Peyer's patch (tissue), 4 donors: ENCODE measurements at regions not wholly inside any gene's neighbourhood (a gene's known extent, or its start where the extent isn't known, plus 50 kb on each side); places are given as distances from the start of the nearest gene placed in this dataset.
A peak's percentile ranks its signal among the peaks of the same experiment; 100 is the strongest.

ENCODE experiments used
- DNase-seq, 3 donors: peaks; one replicate each; pipeline ENCODE4 v3.0.0-alpha.2; 2017 to 2019
- H3K27ac ChIP-seq, 4 donors: fragments of 200-600 bp; sonication (generic); one replicate each; pipeline ENCODE4 v1.5.1; 2016 to 2019
- H3K27me3 ChIP-seq, 2 donors: fragments of 200-600 bp; sonication (generic); one replicate each; pipeline ENCODE4 v1.5.1; 2019
- H3K36me3 ChIP-seq, 3 donors: fragments of 200-600 bp; sonication (generic); one replicate each; pipeline ENCODE4 v1.5.1; 2016 to 2019
- H3K4me1 ChIP-seq, 4 donors: fragments of 200-600 bp; sonication (generic); one replicate each; pipeline ENCODE4 v1.5.1; 2016 to 2019
- H3K4me3 ChIP-seq, 4 donors: fragments of 200-600 bp; sonication (generic); 1 replicate in 3 of 4; 2 replicates in 1 of 4; pipeline ENCODE4 v1.5.1; 2016 to 2019; ENCODE audit warnings: mild to moderate bottlenecking in 1 of 4
- H3K9me3 ChIP-seq, 4 donors: fragments of 200-600 bp; sonication (generic); one replicate each; pipeline ENCODE4 v1.5.1; 2016 to 2019; ENCODE audit warnings: mild to moderate bottlenecking in 1 of 4
- POLR2A ChIP-seq, 2 donors: fragments of 450-650 bp; IDR thresholded peaks; one replicate each; pipeline ENCODE4 v1.5.1; 2017; ENCODE audit warnings: antibody characterized with exemption in 2 of 2, mild to moderate bottlenecking in 2 of 2, moderate library complexity in 2 of 2
- TF ChIP-seq, protein P1 (sequence below), 6 experiments: fragments of 450-650 bp in 4 of 6; fragments of 200-600 bp in 2 of 6; sonication (generic) in 1 of 6; IDR thresholded peaks; one replicate each; pipeline ENCODE4 v1.5.1; 2017 to 2019; ENCODE audit warnings: antibody characterized with exemption in 6 of 6, mild to moderate bottlenecking in 3 of 6, moderate library complexity in 1 of 6

GRCh38 chr1:181396171-181396670 is 87.1 kb upstream of the CACNA1E start:
- peak in 2 of 3 donors; percentile 46 to 71 for DNase-seq
- Histone ChIP-seq H3K4me1 (no peaks in the 10 kb centered on the region), H3K27ac (peak overlapping the region in 2 of 4 donors; percentile 35 to 58), H3K36me3 (no peaks in the 10 kb centered on the region), H3K27me3 (no peaks in the 10 kb centered on the region), H3K9me3 (no peaks in the 10 kb centered on the region), H3K4me3 (no peak overlapping the region)
- no peak for TF ChIP-seq POLR2A (IDR thresholded peaks at IDR 0.05)
- TF ChIP-seq, protein P1, sequence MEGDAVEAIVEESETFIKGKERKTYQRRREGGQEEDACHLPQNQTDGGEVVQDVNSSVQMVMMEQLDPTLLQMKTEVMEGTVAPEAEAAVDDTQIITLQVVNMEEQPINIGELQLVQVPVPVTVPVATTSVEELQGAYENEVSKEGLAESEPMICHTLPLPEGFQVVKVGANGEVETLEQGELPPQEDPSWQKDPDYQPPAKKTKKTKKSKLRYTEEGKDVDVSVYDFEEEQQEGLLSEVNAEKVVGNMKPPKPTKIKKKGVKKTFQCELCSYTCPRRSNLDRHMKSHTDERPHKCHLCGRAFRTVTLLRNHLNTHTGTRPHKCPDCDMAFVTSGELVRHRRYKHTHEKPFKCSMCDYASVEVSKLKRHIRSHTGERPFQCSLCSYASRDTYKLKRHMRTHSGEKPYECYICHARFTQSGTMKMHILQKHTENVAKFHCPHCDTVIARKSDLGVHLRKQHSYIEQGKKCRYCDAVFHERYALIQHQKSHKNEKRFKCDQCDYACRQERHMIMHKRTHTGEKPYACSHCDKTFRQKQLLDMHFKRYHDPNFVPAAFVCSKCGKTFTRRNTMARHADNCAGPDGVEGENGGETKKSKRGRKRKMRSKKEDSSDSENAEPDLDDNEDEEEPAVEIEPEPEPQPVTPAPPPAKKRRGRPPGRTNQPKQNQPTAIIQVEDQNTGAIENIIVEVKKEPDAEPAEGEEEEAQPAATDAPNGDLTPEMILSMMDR (IDR thresholded peaks at IDR 0.05) = no peak

GRCh38 chr1:181396811-181397210 is 86.5 kb upstream of the CACNA1E start:
- Histone ChIP-seq H3K36me3 (no peaks in the 10 kb centered on the region), H3K27ac (peak overlapping the region in 3 of 4 donors; percentile 13 to 53 (median 19)), H3K4me1 (no peaks in the 10 kb centered on the region), H3K4me3 (no peak overlapping the region), H3K9me3 (no peaks in the 10 kb centered on the region), H3K27me3 (no peaks in the 10 kb centered on the region)
- TF ChIP-seq, protein P1 (IDR thresholded peaks at IDR 0.05) = no peak
- TF ChIP-seq POLR2A (IDR thresholded peaks at IDR 0.05) = no peak
- DNase-seq = no peak

DNA sequence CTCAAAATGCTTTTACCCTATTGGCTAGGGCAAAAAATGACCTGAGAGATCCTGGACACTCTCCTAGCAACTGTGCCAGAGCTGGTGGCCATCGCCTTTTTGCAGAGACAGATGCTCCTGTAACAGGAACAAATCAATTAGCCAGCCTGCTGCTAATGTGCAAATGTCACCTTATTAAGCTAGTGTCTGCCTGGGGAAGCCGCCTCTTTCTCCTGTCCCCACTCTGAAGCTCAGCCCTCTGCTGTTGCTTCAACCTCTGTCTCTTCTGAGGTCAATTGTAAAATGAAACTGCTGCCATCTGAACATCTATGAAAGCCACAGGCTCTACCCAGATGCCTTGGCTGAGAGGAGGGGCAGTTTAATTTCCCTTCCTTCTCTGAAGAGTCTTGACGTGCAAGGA is 85.5 kb upstream of the CACNA1E start:
- TF ChIP-seq POLR2A (IDR thresholded peaks at IDR 0.05) = no peak
- TF ChIP-seq, protein P1 (IDR thresholded peaks at IDR 0.05) = no peak
- Histone ChIP-seq H3K27me3 (no peaks in the 10 kb centered on the region), H3K27ac (peak overlapping the region in 2 of 4 donors; percentile 19 to 53), H3K36me3 (no peaks in the 10 kb centered on the region), H3K4me3 (no peak overlapping the region), H3K4me1 (no peaks in the 10 kb centered on the region), H3K9me3 (no peaks in the 10 kb centered on the region)
- DNase-seq = peak in 1 of 3 donors; percentile 18

GRCh38 chr1:181398544-181398943 is 84.8 kb upstream of the CACNA1E start:
- Histone ChIP-seq H3K9me3 (no peaks in the 10 kb centered on the region), H3K27ac (peak overlapping the region in 1 of 4 donors; percentile 53), H3K27me3 (no peaks in the 10 kb centered on the region), H3K36me3 (no peaks in the 10 kb centered on the region), H3K4me3 (no peak overlapping the region), H3K4me1 (no peaks in the 10 kb centered on the region)
- no peak for DNase-seq
- TF ChIP-seq POLR2A (IDR thresholded peaks at IDR 0.05) = no peak
- TF ChIP-seq, protein P1 (IDR thresholded peaks at IDR 0.05) = no peak

GRCh38 chr1:181405584-181405983 is 77.7 kb upstream of the CACNA1E start:
- H3K4me1 ChIP-seq = no peaks in the 10 kb centered on the region
- H3K9me3 ChIP-seq = no peaks in the 10 kb centered on the region
- no peak for TF ChIP-seq POLR2A (IDR thresholded peaks at IDR 0.05)
- TF ChIP-seq, protein P1 (IDR thresholded peaks at IDR 0.05) = no peak
- no peaks in the 10 kb centered on the region for H3K27me3 ChIP-seq
- H3K4me3 ChIP-seq = no peak overlapping the region
- no peak for DNase-seq
- no peaks in the 10 kb centered on the region for H3K36me3 ChIP-seq
- H3K27ac ChIP-seq = no peak overlapping the region

- Histone ChIP-seq H3K4me3 (no peak overlapping the region), H3K36me3 (no peaks in the 10 kb centered on the region), H3K4me1 (no peaks in the 10 kb centered on the region), H3K27ac (no peak overlapping the region), H3K27me3 (no peaks in the 10 kb centered on the region), H3K9me3 (no peaks in the 10 kb centered on the region)
- TF ChIP-seq, protein P1 (IDR thresholded peaks at IDR 0.05) = no peak
- no peak for TF ChIP-seq POLR2A (IDR thresholded peaks at IDR 0.05)
- no peak for DNase-seq
Observed at GRCh38 chr1:181406989-181407388, 76.3 kb upstream of the CACNA1E start.
